CD4-positive, alpha-beta T cell treated with Interleukin-17A for 4 hours (primary cell): ENCODE measurements at regions not wholly inside any gene's neighbourhood (a gene's known extent, or its start where the extent isn't known, plus 50 kb on each side); places are given as distances from the start of the nearest gene placed in this dataset.

ENCODE experiments used
- DNase-seq: peaks from one replicate; pipeline ENCODE4 v3.0.0-alpha.2; 2020; ENCODE audit warnings: mixed read lengths

DNA sequence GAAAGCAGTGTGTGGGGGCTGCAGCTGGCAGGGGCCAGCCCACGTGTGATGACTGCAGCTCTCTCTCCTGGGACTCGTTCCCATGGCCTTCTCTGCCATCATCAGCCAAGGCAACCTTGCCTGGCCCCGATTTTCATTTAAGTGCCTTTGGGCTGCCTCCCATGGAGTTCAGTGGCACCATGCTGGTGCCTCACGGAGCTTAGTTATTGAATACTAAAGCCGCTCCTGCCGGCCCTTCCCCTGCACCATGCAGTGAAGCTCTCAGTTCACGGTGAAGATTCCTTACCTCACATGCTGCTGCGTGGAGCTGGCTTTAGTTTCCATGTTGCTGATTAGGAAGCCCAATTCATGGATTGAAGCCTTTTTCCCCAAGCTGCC, 141.5 kb upstream of the EEPD1 start:
- DNase-seq: no peak

DNA sequence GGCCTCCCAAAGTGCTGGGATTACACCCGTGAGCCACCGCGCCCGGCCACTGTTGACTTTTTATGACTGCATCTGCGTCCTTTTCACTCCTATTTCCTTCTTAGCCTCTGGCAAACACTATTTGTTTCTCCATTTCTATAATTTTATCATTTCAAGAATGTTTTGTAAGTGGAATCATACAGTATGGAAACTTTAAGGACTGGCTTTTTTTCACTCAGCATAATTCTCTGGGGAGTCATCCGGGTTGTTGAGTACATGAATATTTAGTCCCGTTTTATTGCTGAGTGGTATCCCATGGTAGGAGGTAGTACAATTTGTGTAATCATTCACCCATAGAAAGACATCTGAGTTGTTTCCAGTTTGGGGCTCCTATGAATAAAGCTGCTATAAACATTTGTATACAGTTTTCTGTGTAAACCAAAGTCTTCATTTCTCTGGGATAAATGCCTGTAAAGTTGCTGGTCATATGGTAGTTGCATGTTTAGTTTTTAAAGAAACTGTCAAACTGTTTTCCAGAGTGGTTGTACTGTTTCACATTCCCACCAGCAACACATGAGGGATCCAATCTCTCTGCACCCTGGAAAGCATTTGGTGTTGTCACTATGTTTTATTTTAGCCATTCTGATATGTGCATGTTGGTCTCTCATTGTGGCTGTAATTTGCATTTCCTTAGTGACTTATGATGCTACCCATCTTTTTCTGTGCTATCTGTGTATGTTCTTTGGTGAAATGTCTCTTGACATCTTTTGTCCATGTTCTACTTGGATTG, 139.6 kb upstream of the EEPD1 start:
- no peak for DNase-seq

DNA sequence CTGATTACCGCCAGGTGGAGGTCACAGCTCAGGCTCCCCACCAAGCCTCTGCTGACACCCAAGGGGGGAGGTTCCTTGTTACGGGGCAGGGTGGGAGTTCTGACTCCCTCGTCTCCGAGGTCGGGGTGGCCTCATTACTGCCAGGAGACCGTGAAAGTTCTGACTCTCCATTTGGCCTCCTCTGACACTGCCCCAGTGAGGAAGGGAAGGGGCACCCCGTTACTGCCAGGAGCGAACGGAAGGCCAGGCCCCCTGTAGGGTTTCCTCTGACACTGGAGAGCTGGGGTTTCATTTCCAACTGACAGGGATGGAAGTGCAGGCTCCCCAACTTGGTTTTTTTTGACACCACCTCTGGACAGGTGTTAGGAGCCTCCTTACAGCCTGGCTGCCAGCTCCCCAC, 138.1 kb upstream of the EEPD1 start:
- DNase-seq: no peak

DNA sequence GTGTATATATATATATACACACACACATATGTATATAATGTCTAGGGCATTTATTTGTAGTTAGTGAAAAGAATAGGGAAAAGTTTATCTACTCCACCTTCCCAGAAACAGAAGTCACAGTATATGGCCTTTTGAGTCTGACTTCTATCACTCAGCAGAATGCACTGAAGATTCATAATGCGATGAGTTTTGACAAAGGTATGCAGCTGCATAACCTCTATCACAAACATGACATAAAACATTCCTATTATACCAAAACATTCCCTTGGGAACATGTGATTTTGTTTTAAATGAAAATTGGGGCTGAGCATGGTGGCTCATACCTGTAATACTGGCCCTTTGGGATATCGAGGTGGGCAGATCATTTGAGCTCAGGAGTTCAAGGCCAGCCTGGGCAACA, 137.3 kb upstream of the EEPD1 start:
- DNase-seq: no peak

DNA sequence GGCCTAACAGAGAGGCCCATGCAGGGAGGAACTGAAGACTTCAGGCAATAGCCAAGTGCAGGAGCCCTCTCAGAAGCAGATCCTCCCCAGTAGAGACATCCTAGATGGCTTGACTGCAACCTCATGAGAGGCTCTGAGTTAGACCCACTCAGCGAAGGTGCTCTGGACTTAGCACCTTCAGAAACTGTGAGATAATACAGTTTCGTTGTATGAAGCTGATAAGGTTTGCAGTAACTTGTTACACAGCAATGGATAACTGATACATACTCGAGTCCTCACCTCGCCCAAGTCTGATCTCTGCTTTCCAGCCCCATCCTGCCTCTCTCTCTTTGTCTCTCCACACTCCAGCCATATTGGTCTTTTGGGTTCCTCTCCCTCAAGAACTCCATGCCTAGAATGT, 136.4 kb upstream of the EEPD1 start:
- no peak for DNase-seq

DNA sequence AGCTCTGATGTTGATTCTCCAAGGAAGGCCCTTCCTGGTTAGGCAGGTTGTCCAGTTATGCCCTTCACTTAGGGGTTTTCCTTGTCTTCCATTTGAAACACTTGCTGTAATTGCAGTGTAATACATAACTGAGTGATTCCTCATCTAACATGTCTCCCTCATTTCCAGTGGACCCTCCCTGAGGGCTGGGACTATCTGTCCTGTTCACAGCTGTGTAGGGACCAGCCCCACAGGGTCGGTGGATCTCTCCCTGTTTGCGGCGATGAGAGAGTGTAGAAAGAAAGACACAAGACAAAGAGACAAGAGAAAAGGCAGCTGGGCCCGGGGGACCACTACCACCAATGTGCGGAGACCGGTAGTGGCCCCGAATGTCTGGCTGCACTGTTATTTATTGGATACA, 135.9 kb upstream of the EEPD1 start:
- no peak for DNase-seq

DNA sequence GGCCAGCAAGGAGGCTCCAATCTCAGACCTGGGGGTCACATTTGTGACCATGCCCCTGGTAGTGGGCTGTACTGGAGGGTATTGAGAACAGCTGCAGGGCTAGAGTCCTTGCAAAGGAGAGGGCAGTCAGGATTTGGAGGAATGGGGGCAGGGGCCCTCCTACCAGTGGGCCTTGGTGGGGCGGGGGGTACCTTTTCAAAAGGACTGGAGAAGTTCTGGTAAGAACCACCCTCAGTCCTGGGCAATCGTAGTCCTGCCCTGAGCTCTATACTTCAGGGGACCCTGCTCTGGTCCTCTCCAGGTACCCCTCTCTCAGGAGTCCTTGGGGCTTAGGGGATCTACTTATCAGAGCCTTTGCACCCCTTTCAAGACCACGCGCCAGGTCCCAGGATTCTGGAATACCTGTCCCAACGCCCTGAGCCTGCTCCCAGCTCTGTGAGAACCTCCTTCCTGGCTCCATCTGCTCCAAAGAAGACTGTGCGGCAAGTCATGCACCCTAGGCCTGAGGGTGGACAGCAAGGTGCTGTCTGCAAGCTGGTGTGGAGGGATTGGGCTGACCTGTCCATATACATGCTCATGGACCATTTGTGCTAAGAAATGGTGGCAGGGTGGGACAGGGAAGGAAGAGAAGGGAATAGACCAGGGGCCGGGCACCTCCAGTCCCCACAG, 134.1 kb upstream of the EEPD1 start:
- DNase-seq: no peak

DNA sequence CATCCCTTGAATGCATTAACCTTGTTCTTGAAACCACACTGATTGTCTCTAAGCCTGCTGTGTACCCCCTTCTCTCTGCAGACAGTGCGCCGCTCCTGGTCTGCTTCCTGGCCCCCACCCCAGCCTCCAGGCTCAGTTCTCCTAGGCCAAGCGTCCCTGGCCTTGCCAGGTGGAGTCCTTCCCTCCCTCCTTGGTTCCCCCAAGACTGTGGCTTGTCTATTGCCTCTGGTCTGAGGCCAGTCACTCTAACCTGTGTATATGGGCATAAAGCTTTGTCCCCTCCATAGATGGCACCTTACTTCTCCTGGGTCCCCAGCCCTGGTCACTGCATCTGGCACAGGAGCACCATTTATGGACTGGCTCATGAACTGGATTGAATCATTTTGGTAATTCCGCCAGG, 133.5 kb upstream of the EEPD1 start:
- DNase-seq: no peak

DNA sequence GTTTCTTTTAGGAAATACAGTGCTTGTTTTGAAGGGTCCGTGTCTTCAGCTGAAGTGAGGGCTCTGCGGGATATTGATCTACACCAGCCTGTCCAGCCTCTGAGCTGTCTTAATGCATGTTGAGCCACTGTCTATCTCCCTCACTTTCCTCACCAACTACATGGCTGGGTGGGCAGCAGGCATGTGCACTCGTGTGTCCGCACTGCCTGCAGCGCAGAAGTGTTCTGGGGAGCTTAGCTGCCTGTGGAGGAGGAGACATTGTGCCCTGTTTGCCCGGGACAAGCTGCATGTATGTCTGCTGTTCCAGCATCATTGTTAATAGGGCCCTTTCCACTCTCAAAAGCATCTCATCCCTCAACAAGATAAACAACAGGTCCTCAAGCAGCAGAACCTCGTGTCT, 133.1 kb upstream of the EEPD1 start:
- no peak for DNase-seq

DNA sequence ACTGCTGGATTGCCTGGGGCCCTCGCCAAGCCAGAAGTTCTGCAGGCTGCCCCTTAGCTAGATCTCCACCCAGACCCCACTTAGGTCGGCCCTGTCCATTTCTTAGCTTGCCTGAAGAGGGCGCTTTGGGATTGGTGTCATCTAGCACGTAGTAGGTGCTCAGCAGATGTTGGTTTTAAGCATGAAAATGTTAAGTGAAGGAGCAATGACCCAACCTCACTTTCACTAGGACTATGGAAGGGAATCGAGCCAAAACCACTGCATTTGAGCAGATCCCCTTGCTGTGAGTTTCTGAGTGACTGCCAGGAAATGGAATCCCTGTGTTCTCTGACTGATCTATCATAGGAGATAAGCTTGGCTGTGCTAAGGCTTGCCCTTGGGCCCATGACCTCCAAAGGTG, 131.7 kb upstream of the EEPD1 start:
- DNase-seq: peak; percentile 20

DNA sequence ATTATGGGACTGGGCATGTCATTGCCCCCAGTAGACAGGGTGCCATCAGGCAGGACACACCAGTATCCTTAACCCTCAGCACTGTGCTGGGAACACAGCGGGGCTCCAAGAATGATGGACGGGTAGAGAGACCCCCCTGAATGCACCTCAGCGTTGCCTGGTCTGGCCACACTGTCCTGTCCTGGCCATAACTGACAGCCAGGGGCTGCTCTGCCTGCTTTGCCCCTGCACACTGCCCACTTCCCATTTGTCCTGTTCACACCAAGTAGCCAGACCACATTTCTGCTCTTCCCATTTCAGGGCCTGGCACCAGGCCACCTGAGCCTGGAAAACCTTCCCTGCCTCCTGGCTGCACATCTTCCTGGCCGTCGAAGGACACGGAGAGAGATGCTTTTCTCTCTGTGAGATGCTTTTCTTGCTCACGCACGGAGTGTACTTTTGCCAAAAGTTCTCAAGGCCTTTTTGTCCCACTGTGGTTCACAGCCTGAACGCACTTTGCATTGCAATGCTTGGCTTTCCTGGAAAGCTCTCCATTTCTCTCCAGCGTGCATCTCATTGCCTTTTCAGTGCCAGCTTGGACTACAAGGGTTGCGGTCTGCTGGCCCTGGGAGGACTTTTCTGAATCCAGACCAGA, 131.0 kb upstream of the EEPD1 start:
- no peak for DNase-seq

DNA sequence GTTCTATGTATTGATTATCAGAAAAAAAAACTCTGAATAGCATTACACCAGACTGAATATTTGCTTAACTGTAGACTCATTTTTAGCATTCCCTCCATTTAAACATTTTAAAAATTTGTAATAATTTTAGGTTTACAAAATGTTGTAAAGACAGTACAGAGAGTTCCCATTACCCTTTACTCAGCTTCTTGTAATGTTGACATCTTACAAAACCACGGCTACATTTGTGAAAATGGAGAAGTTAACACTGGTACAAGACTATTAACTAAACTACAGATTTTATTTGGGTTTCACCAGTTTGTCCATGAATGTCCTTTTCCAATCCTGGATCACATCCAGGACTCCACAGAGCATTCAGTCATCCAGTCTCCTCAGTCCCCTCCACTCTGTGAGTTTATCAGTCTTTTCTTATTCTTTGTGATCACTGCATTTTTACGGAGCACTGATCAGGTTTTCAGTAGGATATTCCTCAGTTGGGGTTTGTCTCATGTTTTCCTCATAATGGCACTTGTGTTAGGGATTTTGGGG, 130.0 kb upstream of the EEPD1 start:
- DNase-seq: no peak

DNA sequence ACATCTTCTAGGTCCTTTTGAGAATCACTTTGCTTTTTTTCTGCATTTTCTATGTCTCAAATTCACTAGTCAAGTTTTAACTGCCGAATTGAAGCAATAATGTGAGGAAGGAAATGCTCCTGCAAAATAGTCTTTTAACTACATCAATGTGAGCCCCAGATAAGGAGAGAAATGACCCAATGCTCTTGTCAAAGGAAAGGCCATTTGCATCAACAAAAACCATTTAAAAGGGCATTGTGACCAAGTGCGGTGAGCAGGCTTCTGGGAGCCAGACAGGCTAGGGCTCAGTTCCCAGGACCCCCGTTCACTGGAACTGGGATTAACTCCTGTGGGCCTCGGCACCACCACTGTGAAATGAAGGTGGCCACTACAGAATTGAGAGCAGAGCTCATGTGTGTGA, 127.9 kb upstream of the EEPD1 start:
- no peak for DNase-seq

DNA sequence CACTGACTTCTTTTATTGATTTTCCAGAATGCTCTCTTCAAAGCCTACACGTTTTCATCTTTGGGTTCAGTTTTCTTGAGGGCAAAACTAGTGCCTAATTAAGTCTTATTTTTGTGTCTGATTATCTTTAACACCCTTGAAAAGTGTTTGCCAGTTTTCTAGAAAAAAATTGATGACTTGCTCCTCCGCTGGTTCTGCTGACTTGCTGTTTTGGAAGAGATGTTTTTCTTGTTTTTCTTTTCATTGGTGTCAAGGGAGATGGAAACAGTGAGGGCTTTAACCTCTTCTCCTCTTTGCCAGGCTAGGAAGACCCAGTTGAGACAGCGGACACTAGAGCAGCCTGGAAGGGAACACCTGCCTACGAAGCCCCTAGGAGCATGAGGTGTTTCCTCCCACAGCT, 123.7 kb upstream of the EEPD1 start:
- DNase-seq: no peak

DNA sequence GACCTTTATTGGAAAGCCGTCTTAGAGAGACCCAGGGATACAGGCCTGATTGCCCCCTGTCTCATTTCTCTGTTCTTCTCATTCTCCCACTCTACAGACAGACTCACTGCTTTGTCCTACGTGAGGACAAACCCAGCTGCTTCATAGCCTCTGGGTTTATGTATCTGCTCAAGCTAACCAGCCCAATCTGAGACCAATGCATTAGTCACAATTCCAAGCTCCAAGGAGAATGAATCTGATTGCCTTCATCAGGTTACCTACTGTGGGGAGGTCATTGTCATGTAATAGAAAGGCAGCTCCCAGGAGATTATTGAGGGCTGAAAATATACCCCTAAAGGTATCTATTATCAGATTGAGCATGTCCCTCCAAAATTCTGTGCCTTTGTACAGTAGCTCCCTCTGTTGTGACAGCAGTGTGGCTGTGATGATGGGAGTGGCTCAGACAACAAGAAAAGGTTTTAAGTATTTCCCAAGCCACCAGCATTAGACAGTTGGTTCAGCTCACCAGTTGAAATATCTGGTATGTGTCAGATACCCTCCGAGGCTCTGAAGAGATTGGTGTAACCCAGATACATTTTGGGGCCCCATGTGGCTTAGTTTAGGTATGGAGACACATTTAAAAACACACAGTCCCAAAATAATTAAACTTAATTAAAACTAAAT, 123.1 kb upstream of the EEPD1 start:
- no peak for DNase-seq

DNA sequence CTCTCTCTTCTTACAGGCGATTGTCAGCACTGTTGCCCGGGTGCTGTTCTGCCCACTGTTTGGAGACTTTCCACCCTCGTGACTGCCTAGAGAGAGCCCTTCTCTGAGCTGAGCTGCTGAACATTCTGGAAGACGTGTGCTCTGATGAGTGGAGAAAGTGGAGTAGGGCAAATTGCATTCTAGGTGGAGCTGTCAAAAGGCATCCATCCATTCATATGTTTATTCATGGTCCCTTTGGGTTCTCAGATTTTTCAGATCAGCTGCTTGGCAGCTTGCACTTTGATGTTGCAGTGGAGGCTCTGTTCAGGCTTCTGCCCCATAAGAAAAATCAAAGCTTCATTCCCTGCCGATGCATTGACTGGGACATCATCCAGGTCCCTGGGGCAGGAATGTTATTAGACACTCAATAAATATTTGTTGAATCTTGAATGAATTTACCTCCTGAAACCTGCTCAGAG, 120.7 kb upstream of the EEPD1 start:
- no peak for DNase-seq

DNA sequence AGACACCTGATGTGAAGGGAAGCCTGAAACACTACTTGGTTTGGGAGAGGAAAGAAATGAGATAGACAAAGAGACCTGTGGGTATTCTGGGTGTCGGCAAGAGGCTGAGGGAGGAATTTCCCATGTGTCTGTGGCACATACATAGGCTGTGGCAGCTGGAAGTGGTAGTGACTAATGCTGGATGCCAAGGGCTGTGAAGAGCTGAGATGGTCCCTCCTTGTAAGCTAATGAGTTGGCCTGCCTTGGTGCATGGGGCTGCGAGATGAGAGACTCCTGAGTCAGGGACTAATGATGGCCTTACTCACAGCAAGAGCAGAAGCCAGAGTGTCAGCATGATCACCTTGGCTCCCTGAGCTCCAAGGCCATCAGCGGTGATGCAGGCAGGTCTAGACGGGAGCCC, 119.0 kb upstream of the EEPD1 start:
- no peak for DNase-seq

DNA sequence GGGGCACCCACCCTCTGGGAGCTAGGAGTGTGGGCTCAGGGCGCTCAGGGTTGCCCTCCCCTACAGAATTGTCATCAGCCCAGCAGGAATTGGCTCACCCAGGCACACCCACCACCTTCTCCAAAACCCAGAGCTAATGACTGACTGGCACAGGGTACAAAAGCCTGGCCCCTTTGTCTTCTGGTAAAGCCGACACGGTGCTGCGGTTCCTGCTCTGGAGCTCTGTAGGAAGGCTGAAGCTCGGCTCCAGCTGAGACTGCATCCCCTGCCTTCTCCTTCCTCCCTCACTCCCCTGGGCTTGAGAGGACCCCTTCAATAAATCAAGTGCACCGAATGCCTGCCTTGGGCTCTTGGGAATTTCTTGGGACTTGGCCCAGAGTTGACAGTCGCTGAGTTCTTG, 117.9 kb upstream of the EEPD1 start:
- DNase-seq: no peak

DNA sequence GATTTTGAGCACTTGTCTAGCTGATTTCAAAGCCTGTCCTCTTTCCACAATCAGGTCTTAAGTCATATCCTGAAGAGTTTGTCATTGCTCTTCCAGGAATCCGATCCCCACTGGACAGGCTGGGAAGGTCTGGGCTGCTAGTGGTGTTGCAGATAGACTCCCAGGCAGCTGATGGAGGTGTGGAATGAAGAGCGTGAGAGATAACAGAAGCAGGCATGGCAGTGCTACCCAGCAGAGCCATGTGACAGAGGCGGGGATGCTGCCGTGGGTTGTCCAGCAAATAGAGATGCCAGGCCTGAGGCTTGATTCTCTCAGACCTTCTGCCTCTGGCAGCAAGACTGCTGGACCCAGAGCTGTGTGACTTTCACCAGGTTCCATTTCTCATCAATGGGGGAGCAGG, 116.5 kb upstream of the EEPD1 start:
- no peak for DNase-seq

DNA sequence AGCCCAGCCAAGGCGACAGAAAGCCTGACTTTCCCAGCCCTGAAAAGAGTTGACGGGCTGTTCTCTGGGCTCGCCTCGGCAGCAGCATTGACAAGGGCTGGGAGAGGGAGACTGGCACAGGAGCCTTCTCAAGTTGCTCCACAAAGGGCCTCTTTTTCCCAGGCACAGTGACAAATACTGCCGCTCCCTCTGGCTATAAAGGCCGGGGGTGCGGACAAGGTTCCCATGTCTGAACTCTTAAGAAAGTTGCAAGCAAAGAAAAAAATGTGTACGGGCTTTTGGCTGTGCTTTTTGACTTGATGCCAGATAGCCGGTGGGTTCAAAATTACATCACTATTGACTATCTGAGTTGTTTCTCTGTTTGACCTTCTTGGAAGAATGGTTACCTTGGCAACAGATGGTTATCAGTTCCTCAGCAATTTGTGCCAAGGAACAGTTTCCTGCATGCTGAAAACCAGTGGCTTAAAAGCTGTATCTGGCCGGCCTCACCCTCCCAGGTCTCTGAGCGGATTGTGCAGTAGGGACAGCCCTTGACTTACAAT, 115.9 kb upstream of the EEPD1 start:
- DNase-seq: no peak

DNA sequence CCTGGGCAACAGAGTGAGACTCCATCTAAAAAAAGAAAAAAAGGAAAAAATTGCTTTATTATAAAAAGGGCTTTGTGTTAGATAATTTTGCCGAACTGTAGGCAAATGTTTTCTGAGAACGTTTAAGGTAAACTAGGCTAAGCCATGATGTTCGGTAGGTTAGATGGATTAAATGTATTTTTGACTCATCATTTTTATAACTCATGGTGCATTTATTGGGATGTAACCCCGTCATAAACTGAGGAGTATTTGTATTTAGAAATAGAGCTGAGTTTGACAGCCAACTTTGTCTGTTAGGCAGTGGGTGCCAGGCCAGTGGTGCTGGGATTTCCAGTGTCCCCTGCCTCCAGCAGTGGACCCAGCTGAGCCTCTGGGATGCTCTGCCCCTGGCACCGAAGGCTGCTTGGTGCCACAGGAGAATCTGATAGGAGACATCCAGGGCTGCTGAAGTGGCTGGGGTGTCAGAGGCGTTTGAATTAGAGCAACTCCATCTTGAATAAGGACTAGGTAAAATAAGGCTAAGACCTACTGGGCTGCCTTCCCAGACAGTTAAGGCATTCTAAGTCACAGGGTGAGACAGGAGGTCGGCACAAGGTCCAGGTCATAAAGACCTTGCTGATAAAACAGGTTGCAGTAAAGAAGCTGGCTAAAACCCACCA, 114.9 kb upstream of the EEPD1 start:
- DNase-seq: no peak

DNA sequence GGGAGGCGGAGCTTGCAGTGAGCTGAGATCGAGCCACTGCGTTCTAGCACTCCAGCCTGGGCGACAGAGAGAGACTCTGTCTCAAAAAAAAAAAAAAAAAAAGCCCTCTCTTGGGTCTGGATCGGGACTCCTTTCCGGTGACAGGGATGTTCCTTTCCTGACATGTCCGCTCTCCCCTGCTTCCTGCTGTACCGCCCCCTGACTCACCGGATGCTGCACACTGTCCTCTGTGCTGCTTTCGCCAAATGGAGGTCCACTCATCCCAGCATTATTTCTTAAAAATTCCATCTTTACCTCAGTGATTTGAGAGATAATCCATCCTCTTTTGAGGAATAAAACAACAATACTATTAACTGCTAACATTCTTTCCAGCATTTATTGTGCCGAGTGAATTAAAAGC, 113.8 kb upstream of the EEPD1 start:
- DNase-seq: no peak

DNA sequence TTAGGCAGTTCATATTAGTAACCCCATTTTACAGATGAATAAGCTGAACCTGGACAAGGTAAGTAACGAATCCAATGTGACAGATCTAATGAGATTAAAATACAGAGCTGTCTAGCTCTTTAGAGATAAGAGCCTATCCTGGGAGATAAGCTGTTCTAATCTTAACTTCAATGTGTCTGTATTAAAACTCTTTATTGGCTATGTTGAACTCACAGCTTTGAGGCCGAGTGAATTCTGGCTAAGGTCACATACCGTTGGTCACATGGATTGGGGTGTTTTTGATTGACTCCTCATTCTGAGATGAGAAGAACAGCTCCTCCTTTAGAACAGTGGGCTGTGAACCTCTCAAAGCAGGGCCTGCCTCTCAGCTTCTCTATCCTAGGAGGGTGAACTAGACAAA, 113.4 kb upstream of the EEPD1 start:
- DNase-seq: no peak
